HepG2 (cell line): ENCODE measurements at regions not wholly inside any gene's neighbourhood (a gene's known extent, or its start where the extent isn't known, plus 50 kb on each side); places are given as distances from the start of the nearest gene placed in this dataset.

Experiments used
- ATAC-seq: fragments of 200-7000 bp; cut with Tn5 transposase; 3 replicates; pipeline ENCODE4 v1.9.1; 2020; ENCODE audit warnings: mild to moderate bottlenecking, moderate library complexity
- BruUV-seq: library from RNA; stranded (reverse); fragments of 400-500 nt; replicated peaks from 2 replicates; lab custom pipeline; 2021; lab: Mats Ljungman, UMichigan
- CTCF ChIA-PET: fragments of 300-600 bp; formaldehyde crosslinking; extraction: SDS; loops from one replicate; lab custom pipeline; 2021; ENCODE audit warnings: low total read pairs, inconsistent platforms, low intra/inter-chr PET ratio; lab: Yijun Ruan, JAX
- POLR2A ChIA-PET: fragments of 350-600 bp; sonication (Branson Sonifier 250); formaldehyde crosslinking; loops from one replicate; lab custom pipeline; 2020; ENCODE audit warnings: antibody characterized with exemption, inconsistent platforms; lab: Yijun Ruan, JAX
- DNase-seq: peaks from one replicate; pipeline ENCODE4 v3.0.0-alpha.2; 2015; ENCODE audit warnings: low spot score
- FAIRE-seq: peaks from 3 replicates; lab custom pipeline; 2011; peaks lifted over from hg19 to GRCh38; lab: Jason Lieb, UNC
- H2AFZ ChIP-seq: one replicate; pipeline ENCODE4 v1.6.1; 2011; ENCODE audit warnings: low read length, inconsistent platforms
- H3K27ac ChIP-seq: fragments of 300-600 bp; 3 replicates; pipeline ENCODE4 v1.8.0; 2011; ENCODE audit warnings: mixed run types, mild to moderate bottlenecking, mixed read lengths, low read length, inconsistent platforms; ENCODE audit not compliant: insufficient read depth; ENCODE audit errors: extremely low read length
- H3K27me3 ChIP-seq, 2 experiments: fragments of 200-600 bp in 1 of 2; 2 replicates in 1 of 2; 3 replicates in 1 of 2; pipeline versions ENCODE4 v1.6.0 to v1.8.0; 2011; ENCODE audit warnings: low read length in 2 of 2, mild to moderate bottlenecking in 2 of 2, moderate library complexity in 2 of 2, inconsistent platforms in 1 of 2; ENCODE audit not compliant: insufficient read depth in 2 of 2, control insufficient read depth in 1 of 2
- H3K36me3 ChIP-seq, 2 experiments: fragments of 200-600 bp in 1 of 2; replicated peaks in 1 of 2; 2 replicates in 1 of 2; 3 replicates in 1 of 2; pipeline versions ENCODE4 v1.5.1 to v1.8.0; 2011; ENCODE audit warnings: low read length in 2 of 2, inconsistent platforms in 1 of 2; ENCODE audit not compliant: insufficient read depth in 2 of 2, control insufficient read depth in 1 of 2
- H3K4me1 ChIP-seq: 2 replicates; pipeline ENCODE4 v1.5.1; 2012; ENCODE audit warnings: low read length, inconsistent platforms; ENCODE audit not compliant: insufficient read depth
- H3K4me2 ChIP-seq: 2 replicates; pipeline ENCODE4 v1.6.0; 2011; ENCODE audit warnings: low read depth, low read length, inconsistent platforms
- H3K4me3 ChIP-seq, 3 experiments: fragments of 200-600 bp in 1 of 3; sonication (generic), shearing (Covaris generic) in 1 of 3; replicated peaks in 1 of 3; 2 replicates each; pipeline ENCODE4 v1.5.1; 2011 to 2016; ENCODE audit warnings: low read length in 3 of 3, inconsistent platforms in 2 of 3, low read depth in 2 of 3, mild to moderate bottlenecking in 2 of 3, control low read depth in 1 of 3, mixed read lengths in 1 of 3; ENCODE audit not compliant: insufficient read depth in 1 of 3
- H3K79me2 ChIP-seq: one replicate; pipeline ENCODE4 v1.6.1; 2011; ENCODE audit warnings: low read length, inconsistent platforms; ENCODE audit not compliant: insufficient read depth
- H3K9ac ChIP-seq: 2 replicates; pipeline ENCODE4 v1.6.0; 2011; ENCODE audit warnings: mild to moderate bottlenecking, low read depth, low read length, inconsistent platforms; ENCODE audit not compliant: insufficient read depth
- H3K9me3 ChIP-seq: 2 replicates; pipeline ENCODE4 v1.5.1; 2012; ENCODE audit warnings: mild to moderate bottlenecking, low read length
- H4K20me1 ChIP-seq: 2 replicates; pipeline ENCODE4 v1.6.0; 2011; ENCODE audit warnings: inconsistent platforms, mild to moderate bottlenecking, low read length, moderate library complexity; ENCODE audit not compliant: insufficient read depth
- AGO1 ChIP-seq: fragments of 200-400 bp; formaldehyde crosslinking; IDR thresholded peaks from 2 replicates; pipeline ENCODE4 v1.6.1; 2017; ENCODE audit warnings: mild to moderate bottlenecking, low read depth, low read length, moderate library complexity; ENCODE audit not compliant: poor library complexity, severe bottlenecking
- ATAD3A ChIP-seq: sonication (generic); formaldehyde crosslinking; IDR thresholded peaks from 2 replicates; pipeline ENCODE4 v1.4.0; 2020; ENCODE audit warnings: missing genetic modification reagents
- FOXK1 ChIP-seq: sonication (generic); formaldehyde crosslinking; IDR thresholded peaks from 2 replicates; pipeline ENCODE4 v1.4.0; 2020; ENCODE audit warnings: low read depth, missing genetic modification reagents, borderline replicate concordance
- KDM1A ChIP-seq: IDR thresholded peaks from 2 replicates; pipeline ENCODE4 v1.6.1; 2016; ENCODE audit warnings: missing compliant biosample characterization
- KDM5B ChIP-seq: sonication (generic); formaldehyde crosslinking; IDR thresholded peaks from 2 replicates; pipeline ENCODE4 v1.4.0; 2020; ENCODE audit warnings: missing genetic modification reagents, mild to moderate bottlenecking, borderline replicate concordance
- KLF11 ChIP-seq: IDR thresholded peaks from 2 replicates; pipeline ENCODE4 v1.6.1; 2016; ENCODE audit warnings: missing compliant biosample characterization
- MTF1 ChIP-seq: sonication (generic); formaldehyde crosslinking; IDR thresholded peaks from 2 replicates; pipeline ENCODE4 v1.5.0; 2020; ENCODE audit warnings: missing genetic modification reagents
- MYPOP ChIP-seq: sonication (generic); formaldehyde crosslinking; IDR thresholded peaks from 2 replicates; pipeline ENCODE4 v1.8.1; 2023; ENCODE audit warnings: mild to moderate bottlenecking, moderate library complexity, missing genetic modification reagents
- PHF8 ChIP-seq: sonication (generic); formaldehyde crosslinking; IDR thresholded peaks from 2 replicates; pipeline ENCODE4 v1.5.0; 2020; ENCODE audit warnings: missing genetic modification reagents
- THYN1 ChIP-seq: sonication (generic); formaldehyde crosslinking; IDR thresholded peaks from 2 replicates; pipeline ENCODE4 v1.8.1; 2023; ENCODE audit warnings: low read depth, mild to moderate bottlenecking, moderate library complexity, missing genetic modification reagents, borderline replicate concordance
- ZBTB8A ChIP-seq: sonication (generic); formaldehyde crosslinking; IDR thresholded peaks from 2 replicates; pipeline ENCODE4 v1.4.0; 2020; ENCODE audit warnings: mild to moderate bottlenecking, low read depth, missing genetic modification reagents, borderline replicate concordance
- ZFP1 ChIP-seq: IDR thresholded peaks from 2 replicates; pipeline ENCODE4 v1.6.1; 2016
- ZMYM2 ChIP-seq: sonication (generic); formaldehyde crosslinking; IDR thresholded peaks from 2 replicates; pipeline ENCODE4 v1.8.0; 2022; ENCODE audit warnings: mild to moderate bottlenecking, missing genetic modification reagents
- ZNF24 ChIP-seq: fragments of 450-650 bp; IDR thresholded peaks from 2 replicates; pipeline ENCODE4 v1.6.1; 2017; ENCODE audit warnings: antibody characterized with exemption, mild to moderate bottlenecking
- ZNF331 ChIP-seq: sonication (generic); formaldehyde crosslinking; IDR thresholded peaks from 2 replicates; pipeline ENCODE4 v1.4.0; 2020; ENCODE audit warnings: missing genetic modification reagents
- ZNF362 ChIP-seq: sonication (generic); formaldehyde crosslinking; IDR thresholded peaks from 2 replicates; pipeline ENCODE4 v1.4.0; 2020; ENCODE audit warnings: missing genetic modification reagents, mild to moderate bottlenecking, borderline replicate concordance
- ZNF784 ChIP-seq: sonication (generic); formaldehyde crosslinking; IDR thresholded peaks from 2 replicates; pipeline ENCODE4 v1.5.1; 2020; ENCODE audit warnings: missing genetic modification reagents, mild to moderate bottlenecking, borderline replicate concordance
- WGBS: methylation state at CpG from one replicate; pipeline ENCODE4 v1.1.6; 2017; ENCODE audit warnings: low lambda C conversion rate; 5-methylcytosine and 5-hydroxymethylcytosine counted together
- in situ Hi-C: cut with HindIII; loops from 2 replicates; pipeline ENCODE4 v1.10.0; 2017; ENCODE audit warnings: low pct_unique_long_range_greater_than_20kb; ENCODE audit not compliant: extremely low pct_ligation_motif_present
- intact Hi-C: fragments of 100-400 bp; cut with micrococcal nuclease; formaldehyde crosslinking; loops from one replicate; pipeline ENCODE4 v1.10.0; 2022; ENCODE audit not compliant: unreplicated experiment

GRCh38 chr10:125415006-125415633, 254.8 kb upstream of the CTBP2 start:
- Histone ChIP-seq H3K4me2 (no peak overlapping the region), H3K9ac (no peak overlapping the region), H3K36me3 (no peaks in the 10 kb centered on the region), H3K4me1 (no peaks in the 10 kb centered on the region), H3K27ac (no peak overlapping the region), H3K79me2 (no peaks in the 10 kb centered on the region), H3K27me3 (peaks cover 1 to 19% of the 10 kb centered on the region in 2 experiments; a peak in 2 of 5 replicates), H4K20me1 (no peaks in the 10 kb centered on the region), H3K4me3 (no peak overlapping the region), H3K9me3 (no peaks in the 10 kb centered on the region), H2AFZ (no peak overlapping the region)
- DNase-seq: no peak
- TF ChIP-seq FOXK1 (no peak), ZFP1 (no peak)
- ChIA-PET POLR2A (no interaction called here), CTCF (no interaction called here)
- ATAC-seq: no peak
- intact Hi-C loops (no loop called here), in situ Hi-C loops (no loop called here)
- 13% methylated on average over 16 of the region's 16 CpGs for WGBS
- no peak for FAIRE-seq
- BruUV-seq: no TSS peak

- intact Hi-C loops (no loop called here), in situ Hi-C loops (no loop called here)
- no peaks in the 10 kb centered on the region for H3K79me2 ChIP-seq
- no peak overlapping the region for H2AFZ ChIP-seq
- FAIRE-seq (no peak), ATAC-seq (no peak), DNase-seq (no peak)
- no peak overlapping the region for H3K4me2 ChIP-seq
- H3K9ac ChIP-seq: no peak overlapping the region
- H4K20me1 ChIP-seq: no peaks in the 10 kb centered on the region
- 0% methylated on average over 2 of the region's 2 CpGs for WGBS
- H3K9me3 ChIP-seq: no peaks in the 10 kb centered on the region
- H3K27me3 ChIP-seq: peaks cover 0 to 14% of the 10 kb centered on the region in 2 experiments; a peak in 1 of 5 replicates
- H3K4me3 ChIP-seq: no peak overlapping the region
- ChIA-PET POLR2A (no interaction called here), CTCF (no interaction called here)
- no TSS peak for BruUV-seq
- no peaks in the 10 kb centered on the region for H3K36me3 ChIP-seq
- no peaks in the 10 kb centered on the region for H3K4me1 ChIP-seq
- H3K27ac ChIP-seq: no peak overlapping the region
- no peak for TF ChIP-seq ZNF331
- TF ChIP-seq AGO1: no peak
- no peak for TF ChIP-seq THYN1 (CRISPR knock-in tag)
- TF ChIP-seq ZBTB8A: no peak
- no peak for TF ChIP-seq KLF11 (CRISPR knock-in tag)
- no peak for TF ChIP-seq KDM5B (CRISPR knock-in tag)
- TF ChIP-seq MTF1 (CRISPR knock-in tag): no peak
- no peak for TF ChIP-seq ZNF24
- TF ChIP-seq MYPOP (CRISPR knock-in tag): no peak
- no peak for TF ChIP-seq ATAD3A
- TF ChIP-seq ZMYM2 (CRISPR knock-in tag): no peak
- TF ChIP-seq ZNF362: no peak
- TF ChIP-seq ZNF784 (CRISPR knock-in tag): no peak
- no peak for TF ChIP-seq PHF8
- no peak for TF ChIP-seq KDM1A (CRISPR knock-in tag)
These were observed 251.4 kb upstream of the CTBP2 start for GRCh38 chr10:125411724-125412123.
